Stimulated activated CD4-positive, alpha-beta T cell treated with anti-CD3 and anti-CD28 coated beads, Interleukin-1b, Interleukin-23, amount 100 ng/mL, for 24 hours (primary cell): ENCODE measurements at regions not wholly inside any gene's neighbourhood (a gene's known extent, or its start where the extent isn't known, plus 50 kb on each side); places are given as distances from the start of the nearest gene placed in this dataset.
"Not testable (repeated sequence)": the region's sequence is repeated elsewhere in the genome, so short reads cannot be mapped to it uniquely, and the experiment has no call there.

Experiments
- DNase-seq, 4 experiments: peaks; one replicate each; pipeline ENCODE4 v3.0.0-alpha.2; 2020; ENCODE audit warnings: low read depth in 4 of 4, low spot score in 1 of 4

GRCh38 chr1:157369808-157370521 is 182.3 kb downstream of the FCRL5 start:
- peak in 3 of 4 experiments; percentile 13 to 23 (median 20) for DNase-seq

GRCh38 chr1:157368941-157369340 is 183.4 kb downstream of the FCRL5 start:
- not testable (repeated sequence) for DNase-seq

GRCh38 chr1:157368363-157368762 is 184.0 kb downstream of the FCRL5 start:
- DNase-seq: no peak

GRCh38 chr1:157367870-157368269 is 184.4 kb downstream of the FCRL5 start:
- DNase-seq: no peak

GRCh38 chr1:157367091-157367739 is 185.1 kb downstream of the FCRL5 start:
- DNase-seq: no peak

- no peak for DNase-seq
Observed at GRCh38 chr1:157364612-157365011, 187.7 kb downstream of the FCRL5 start.

- no peak for DNase-seq
Observed at GRCh38 chr1:157363660-157364140, 188.6 kb downstream of the FCRL5 start.

GRCh38 chr1:157360023-157360390 is 192.3 kb downstream of the FCRL5 start:
- no peak for DNase-seq

- DNase-seq: no peak
Observed at GRCh38 chr1:157359314-157360022, 192.8 kb downstream of the FCRL5 start.

- DNase-seq: no peak
Observed at GRCh38 chr1:157357111-157357510, 195.2 kb downstream of the FCRL5 start.

GRCh38 chr1:157356601-157357000 is 195.7 kb downstream of the FCRL5 start:
- DNase-seq: no peak

- DNase-seq: no peak
Observed at GRCh38 chr1:157353546-157353945, 198.8 kb downstream of the FCRL5 start.

- DNase-seq: no peak
Observed at GRCh38 chr1:157352817-157353408, 199.4 kb downstream of the FCRL5 start.

- no peak for DNase-seq
Observed at GRCh38 chr1:157352216-157352615, 200.1 kb downstream of the FCRL5 start.

GRCh38 chr1:157351800-157352199 is 200.5 kb downstream of the FCRL5 start:
- not testable (repeated sequence) for DNase-seq

- DNase-seq: no peak
Observed at GRCh38 chr1:157348538-157349480, 203.5 kb downstream of the FCRL5 start.

- DNase-seq: no peak
Observed at GRCh38 chr1:157347506-157347905, 204.8 kb downstream of the FCRL5 start.

GRCh38 chr1:157337785-157338184 is 199.6 kb upstream of the ETV3 start:
- DNase-seq: not testable (repeated sequence)

- DNase-seq: no peak
Observed at GRCh38 chr1:157335056-157335455, 196.9 kb upstream of the ETV3 start.

- DNase-seq: no peak
Observed at GRCh38 chr1:157334041-157334440, 195.8 kb upstream of the ETV3 start.
